K562 (cell line): ENCODE measurements at regions not wholly inside any gene's neighbourhood (a gene's known extent, or its start where the extent isn't known, plus 50 kb on each side); places are given as distances from the start of the nearest gene placed in this dataset.

Experiments used
- ARID2 ChIP-seq: fragments of 450-650 bp; IDR thresholded peaks from 2 replicates; pipeline ENCODE4 v1.6.1; 2017; ENCODE audit warnings: antibody characterized with exemption, mild to moderate bottlenecking
- BRF1 ChIP-seq: IDR thresholded peaks from 3 replicates; pipeline ENCODE4 v1.6.1; 2011; ENCODE audit warnings: borderline replicate concordance, mild to moderate bottlenecking; ENCODE audit not compliant: insufficient read length; ENCODE audit errors: extremely low read depth
- CBFB ChIP-seq: sonication (generic); formaldehyde crosslinking; IDR thresholded peaks from 2 replicates; pipeline ENCODE4 v1.4.0; 2020; ENCODE audit warnings: mild to moderate bottlenecking, missing genetic modification reagents
- E2F1 ChIP-seq: sonication (generic); formaldehyde crosslinking; IDR thresholded peaks from 2 replicates; pipeline ENCODE4 v1.8.1; 2023; ENCODE audit warnings: mild to moderate bottlenecking, missing genetic modification reagents, moderate library complexity
- ELF1 ChIP-seq: fragments of 200-800 bp; sonication (Bioruptor generic); IDR thresholded peaks from 2 replicates; pipeline ENCODE4 v1.6.1; 2016; ENCODE audit warnings: missing genetic modification characterization, missing compliant biosample characterization
- GTF2F1 ChIP-seq: IDR thresholded peaks from 2 replicates; pipeline ENCODE4 v1.6.1; 2011; ENCODE audit warnings: low read depth, low read length, improper control_type of control experiment
- KLF1 ChIP-seq: fragments of 450-650 bp; IDR thresholded peaks from 2 replicates; pipeline ENCODE4 v1.6.1; 2016; ENCODE audit warnings: missing genetic modification characterization, missing compliant biosample characterization
- NFIX ChIP-seq: fragments of 250-450 bp; sonication (Bioruptor Pico); IDR thresholded peaks from 2 replicates; pipeline ENCODE4 v1.4.0; 2020; ENCODE audit warnings: low read depth, mild to moderate bottlenecking, moderate library complexity
- NR2F6 ChIP-seq: fragments of 450-650 bp; formaldehyde crosslinking; IDR thresholded peaks from 2 replicates; pipeline ENCODE4 v1.4.0; 2020; ENCODE audit warnings: mild to moderate bottlenecking
- POLR2AphosphoS2 ChIP-seq: IDR thresholded peaks from 2 replicates; pipeline ENCODE4 v1.6.1; 2012; ENCODE audit warnings: low read length, improper control_type of control experiment
- RBM25 ChIP-seq: fragments of 200-400 bp; formaldehyde crosslinking; IDR thresholded peaks from 2 replicates; pipeline ENCODE4 v1.6.1; 2018; ENCODE audit warnings: low read length, low read depth, moderate library complexity; ENCODE audit not compliant: severe bottlenecking
- SIN3A ChIP-seq, 2 experiments: fragments of 150-350 bp in 1 of 2; IDR thresholded peaks; 2 replicates each; pipeline ENCODE4 v1.6.1; 2011 to 2016; ENCODE audit warnings: borderline replicate concordance in 2 of 2, low read depth in 2 of 2, low read length in 2 of 2, mild to moderate bottlenecking in 2 of 2, moderate library complexity in 2 of 2; ENCODE audit not compliant: control insufficient read depth in 1 of 2
- SIRT6 ChIP-seq: IDR thresholded peaks from one replicate; pipeline ENCODE4 v1.6.1; 2012; ENCODE audit warnings: low read depth, mild to moderate bottlenecking, control low read depth, inconsistent platforms, low read length, moderate library complexity
- SMAD4 ChIP-seq: fragments of 250-450 bp; sonication (Bioruptor Pico); conservative IDR thresholded peaks from 2 replicates; pipeline ENCODE4 v1.8.0; 2021; ENCODE audit warnings: inconsistent platforms, mild to moderate bottlenecking, moderate library complexity
- ZBTB8A ChIP-seq: fragments of 450-650 bp; IDR thresholded peaks from 2 replicates; pipeline ENCODE4 v1.6.1; 2018; ENCODE audit warnings: mild to moderate bottlenecking, moderate library complexity; ENCODE audit not compliant: partially characterized antibody
- ZNF561 ChIP-seq: fragments of 450-650 bp; formaldehyde crosslinking; conservative IDR thresholded peaks from 2 replicates; pipeline ENCODE4 v1.4.0; 2020; ENCODE audit warnings: mild to moderate bottlenecking, moderate library complexity
- ZNF764 ChIP-seq: fragments of 250-450 bp; sonication (Bioruptor Pico); IDR thresholded peaks from 2 replicates; pipeline ENCODE4 v1.4.0; 2020; ENCODE audit warnings: low read depth, mild to moderate bottlenecking, moderate library complexity
- TF ChIP-seq, protein P1 (sequence below): sonication (generic); formaldehyde crosslinking; IDR thresholded peaks from 2 replicates; pipeline ENCODE4 v1.8.1; 2023; ENCODE audit warnings: mild to moderate bottlenecking, missing genetic modification reagents
- TF ChIP-seq, protein P2 (sequence below): fragments of 450-650 bp; formaldehyde crosslinking; IDR thresholded peaks from 2 replicates; pipeline ENCODE4 v1.4.0; 2022; ENCODE audit warnings: mild to moderate bottlenecking, moderate library complexity
- TF ChIP-seq, protein P3 (sequence below), 2 experiments: fragments of 450-650 bp in 1 of 2; IDR thresholded peaks; 2 replicates each; pipeline ENCODE4 v1.6.1; 2011 to 2017; ENCODE audit warnings: low read depth in 2 of 2, antibody characterized with exemption in 1 of 2, borderline replicate concordance in 1 of 2, low read length in 1 of 2, mild to moderate bottlenecking in 1 of 2, mixed read lengths in 1 of 2; ENCODE audit not compliant: control insufficient read depth in 1 of 2

DNA sequence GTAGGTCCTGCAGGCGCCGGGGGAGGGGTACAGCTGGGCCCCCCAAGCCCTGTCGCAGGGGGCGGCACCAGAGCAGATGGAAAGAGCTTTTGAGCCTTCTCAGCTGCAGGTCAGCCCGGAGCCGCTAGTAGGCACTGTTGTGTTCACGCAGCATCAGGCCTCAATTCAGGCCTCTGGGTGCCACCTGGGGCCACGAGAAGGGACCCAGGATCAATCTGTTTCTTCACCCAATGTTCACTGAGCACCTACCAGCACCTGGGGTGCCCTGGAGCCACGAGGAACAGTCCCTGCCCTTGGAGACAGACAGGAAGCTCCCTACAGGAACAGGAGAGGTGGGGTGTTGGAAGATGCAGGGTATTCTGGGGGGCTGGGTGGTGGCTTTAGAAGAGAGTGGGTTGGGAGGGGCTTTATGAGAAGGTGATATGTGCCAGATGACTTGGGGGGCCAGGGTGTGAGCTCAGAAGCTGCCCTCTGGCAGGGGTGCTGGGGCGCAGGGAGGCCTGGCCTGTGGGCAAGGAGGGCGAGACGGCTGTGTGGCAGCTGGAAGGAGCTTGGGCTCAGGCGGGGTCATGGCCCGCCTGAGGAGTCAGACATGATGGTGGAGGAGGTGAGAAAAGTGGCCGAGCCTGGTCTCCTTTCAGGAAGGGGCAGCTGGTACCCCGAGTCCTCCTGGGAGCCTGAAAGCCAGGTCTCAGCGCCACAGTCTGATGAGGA is 121.9 kb upstream of the GSE1 start (continued):
- TF ChIP-seq, protein P1, sequence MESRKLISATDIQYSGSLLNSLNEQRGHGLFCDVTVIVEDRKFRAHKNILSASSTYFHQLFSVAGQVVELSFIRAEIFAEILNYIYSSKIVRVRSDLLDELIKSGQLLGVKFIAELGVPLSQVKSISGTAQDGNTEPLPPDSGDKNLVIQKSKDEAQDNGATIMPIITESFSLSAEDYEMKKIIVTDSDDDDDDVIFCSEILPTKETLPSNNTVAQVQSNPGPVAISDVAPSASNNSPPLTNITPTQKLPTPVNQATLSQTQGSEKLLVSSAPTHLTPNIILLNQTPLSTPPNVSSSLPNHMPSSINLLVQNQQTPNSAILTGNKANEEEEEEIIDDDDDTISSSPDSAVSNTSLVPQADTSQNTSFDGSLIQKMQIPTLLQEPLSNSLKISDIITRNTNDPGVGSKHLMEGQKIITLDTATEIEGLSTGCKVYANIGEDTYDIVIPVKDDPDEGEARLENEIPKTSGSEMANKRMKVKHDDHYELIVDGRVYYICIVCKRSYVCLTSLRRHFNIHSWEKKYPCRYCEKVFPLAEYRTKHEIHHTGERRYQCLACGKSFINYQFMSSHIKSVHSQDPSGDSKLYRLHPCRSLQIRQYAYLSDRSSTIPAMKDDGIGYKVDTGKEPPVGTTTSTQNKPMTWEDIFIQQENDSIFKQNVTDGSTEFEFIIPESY: no peak
- TF ChIP-seq CBFB (no peak), SIRT6 (no peak), KLF1 (tag) (no peak), NFIX (CRISPR knock-in tag) (no peak), NR2F6 (CRISPR knock-in tag) (no peak), ZNF561 (CRISPR knock-in tag) (no peak), ELF1 (tag) (no peak), ARID2 (peak; percentile 26; the same call in 1 of the 2 replicates), ZNF764 (CRISPR knock-in tag) (peak; percentile 81; the same call in 1 of the 2 replicates), SIN3A (IDR thresholded peaks at IDR 0.05; ENCODE audit: borderline replicate concordance in 2 of 2, control insufficient read depth in 1 of 2, low read depth in 2 of 2, low read length in 2 of 2) (no peak), POLR2AphosphoS2 (no peak), RBM25 (no peak), BRF1 (no peak), ZBTB8A (no peak), SMAD4 (CRISPR knock-in tag) (peak; percentile 16; the same call in 1 of the 2 replicates), GTF2F1 (no peak), E2F1 (CRISPR knock-in tag) (no peak)
- TF ChIP-seq, protein P2, sequence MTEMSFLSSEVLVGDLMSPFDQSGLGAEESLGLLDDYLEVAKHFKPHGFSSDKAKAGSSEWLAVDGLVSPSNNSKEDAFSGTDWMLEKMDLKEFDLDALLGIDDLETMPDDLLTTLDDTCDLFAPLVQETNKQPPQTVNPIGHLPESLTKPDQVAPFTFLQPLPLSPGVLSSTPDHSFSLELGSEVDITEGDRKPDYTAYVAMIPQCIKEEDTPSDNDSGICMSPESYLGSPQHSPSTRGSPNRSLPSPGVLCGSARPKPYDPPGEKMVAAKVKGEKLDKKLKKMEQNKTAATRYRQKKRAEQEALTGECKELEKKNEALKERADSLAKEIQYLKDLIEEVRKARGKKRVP: no peak
- TF ChIP-seq, protein P3, sequence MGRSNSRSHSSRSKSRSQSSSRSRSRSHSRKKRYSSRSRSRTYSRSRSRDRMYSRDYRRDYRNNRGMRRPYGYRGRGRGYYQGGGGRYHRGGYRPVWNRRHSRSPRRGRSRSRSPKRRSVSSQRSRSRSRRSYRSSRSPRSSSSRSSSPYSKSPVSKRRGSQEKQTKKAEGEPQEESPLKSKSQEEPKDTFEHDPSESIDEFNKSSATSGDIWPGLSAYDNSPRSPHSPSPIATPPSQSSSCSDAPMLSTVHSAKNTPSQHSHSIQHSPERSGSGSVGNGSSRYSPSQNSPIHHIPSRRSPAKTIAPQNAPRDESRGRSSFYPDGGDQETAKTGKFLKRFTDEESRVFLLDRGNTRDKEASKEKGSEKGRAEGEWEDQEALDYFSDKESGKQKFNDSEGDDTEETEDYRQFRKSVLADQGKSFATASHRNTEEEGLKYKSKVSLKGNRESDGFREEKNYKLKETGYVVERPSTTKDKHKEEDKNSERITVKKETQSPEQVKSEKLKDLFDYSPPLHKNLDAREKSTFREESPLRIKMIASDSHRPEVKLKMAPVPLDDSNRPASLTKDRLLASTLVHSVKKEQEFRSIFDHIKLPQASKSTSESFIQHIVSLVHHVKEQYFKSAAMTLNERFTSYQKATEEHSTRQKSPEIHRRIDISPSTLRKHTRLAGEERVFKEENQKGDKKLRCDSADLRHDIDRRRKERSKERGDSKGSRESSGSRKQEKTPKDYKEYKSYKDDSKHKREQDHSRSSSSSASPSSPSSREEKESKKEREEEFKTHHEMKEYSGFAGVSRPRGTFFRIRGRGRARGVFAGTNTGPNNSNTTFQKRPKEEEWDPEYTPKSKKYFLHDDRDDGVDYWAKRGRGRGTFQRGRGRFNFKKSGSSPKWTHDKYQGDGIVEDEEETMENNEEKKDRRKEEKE (IDR thresholded peaks at IDR 0.05; ENCODE audit: borderline replicate concordance in 1 of 2, control insufficient read depth in 1 of 2, low read depth in 2 of 2, low read length in 1 of 2): no peak
